Stimulated activated CD8-positive, alpha-beta memory T cell treated with anti-CD3 and anti-CD28 coated beads, Interleukin-4, amount 100 ng/mL, for 48 hours (primary cell): ENCODE measurements at regions not wholly inside any gene's neighbourhood (a gene's known extent, or its start where the extent isn't known, plus 50 kb on each side); places are given as distances from the start of the nearest gene placed in this dataset.
"Not testable (repeated sequence)": the region's sequence is repeated elsewhere in the genome, so short reads cannot be mapped to it uniquely, and the experiment has no call there.

Experiments used
- DNase-seq: peaks from one replicate; pipeline ENCODE4 v3.0.0-alpha.2; 2020

GRCh38 chr2:91574255-91574654 is 2882.8 kb downstream of the RPIA start:
- DNase-seq: not testable (repeated sequence)

GRCh38 chr2:91575701-91576100 is 2884.2 kb downstream of the RPIA start:
- not testable (repeated sequence) for DNase-seq

- DNase-seq: not testable (repeated sequence)
Observed at GRCh38 chr2:91577406-91577805, 2885.9 kb downstream of the RPIA start.

- not testable (repeated sequence) for DNase-seq
Observed at GRCh38 chr2:91578678-91579077, 2887.2 kb downstream of the RPIA start.

- DNase-seq: not testable (repeated sequence)
Observed at GRCh38 chr2:91579555-91579954, 2888.1 kb downstream of the RPIA start.

GRCh38 chr2:91580043-91580442 is 2888.6 kb downstream of the RPIA start:
- not testable (repeated sequence) for DNase-seq

- DNase-seq: not testable (repeated sequence)
Observed at GRCh38 chr2:91587098-91587497, 2895.6 kb downstream of the RPIA start.

GRCh38 chr2:91587908-91588535 is 2896.5 kb downstream of the RPIA start:
- DNase-seq: not testable (repeated sequence)

- not testable (repeated sequence) for DNase-seq
Observed at GRCh38 chr2:91588782-91589223, 2897.3 kb downstream of the RPIA start.

GRCh38 chr2:91589454-91590328 is 2898.2 kb downstream of the RPIA start:
- not testable (repeated sequence) for DNase-seq

GRCh38 chr2:91590381-91590780 is 2898.9 kb downstream of the RPIA start:
- DNase-seq: not testable (repeated sequence)

- DNase-seq: not testable (repeated sequence)
Observed at GRCh38 chr2:91591066-91591465, 2899.6 kb downstream of the RPIA start.

GRCh38 chr2:91597436-91597835 is 2906.0 kb downstream of the RPIA start:
- not testable (repeated sequence) for DNase-seq

GRCh38 chr2:91598519-91598918 is 2907.0 kb downstream of the RPIA start:
- DNase-seq: not testable (repeated sequence)

- DNase-seq: not testable (repeated sequence)
Observed at GRCh38 chr2:91599000-91599399, 2907.5 kb downstream of the RPIA start.

GRCh38 chr2:91602860-91603259 is 2911.4 kb downstream of the RPIA start:
- not testable (repeated sequence) for DNase-seq

GRCh38 chr2:91603996-91604395 is 2912.5 kb downstream of the RPIA start:
- not testable (repeated sequence) for DNase-seq

- not testable (repeated sequence) for DNase-seq
Observed at GRCh38 chr2:91604629-91605028, 2913.2 kb downstream of the RPIA start.

GRCh38 chr2:91623739-91624138 is 2932.3 kb downstream of the RPIA start:
- DNase-seq: not testable (repeated sequence)

- DNase-seq: not testable (repeated sequence)
Observed at GRCh38 chr2:91628471-91628870, 2937.0 kb downstream of the RPIA start.

- DNase-seq: not testable (repeated sequence)
Observed at GRCh38 chr2:91657193-91657592, 2965.7 kb downstream of the RPIA start.

- DNase-seq: not testable (repeated sequence)
Observed at GRCh38 chr2:91658336-91658735, 2966.9 kb downstream of the RPIA start.

GRCh38 chr2:91659189-91659916 is 2967.9 kb downstream of the RPIA start:
- DNase-seq: not testable (repeated sequence)
